Superior temporal gyrus (tissue), 1 donor: ENCODE measurements at regions not wholly inside any gene's neighbourhood (a gene's known extent, or its start where the extent isn't known, plus 50 kb on each side); places are given as distances from the start of the nearest gene placed in this dataset.

Experiments
- DNase-seq: peaks from one replicate; pipeline ENCODE4 v3.0.0-alpha.2; 2016; ENCODE audit errors: extremely low spot score

GRCh38 chr9:4435197-4435596, 55.1 kb upstream of the SLC1A1 start:
- DNase-seq, result no peak

GRCh38 chr9:4433379-4433778, 56.9 kb upstream of the SLC1A1 start:
- no peak for DNase-seq

GRCh38 chr9:4430432-4431261, 59.6 kb upstream of the SLC1A1 start:
- DNase-seq, result no peak

- DNase-seq, result no peak
Measured at GRCh38 chr9:4425319-4426045, 64.8 kb upstream of the SLC1A1 start.

- DNase-seq, result no peak
Measured at GRCh38 chr9:4424891-4425290, 65.4 kb upstream of the SLC1A1 start.

- DNase-seq, result no peak
Measured at GRCh38 chr9:4424038-4424437, 66.2 kb upstream of the SLC1A1 start.

GRCh38 chr9:4423207-4423610, 67.1 kb upstream of the SLC1A1 start:
- no peak for DNase-seq

- DNase-seq, result no peak
Measured at GRCh38 chr9:4422495-4422894, 67.8 kb upstream of the SLC1A1 start.

- DNase-seq, result no peak
Measured at GRCh38 chr9:4421847-4422246, 68.4 kb upstream of the SLC1A1 start.

GRCh38 chr9:4420351-4420750, 69.9 kb upstream of the SLC1A1 start:
- no peak for DNase-seq

- no peak for DNase-seq
Measured at GRCh38 chr9:4417578-4418325, 72.5 kb upstream of the SLC1A1 start.

GRCh38 chr9:4416467-4416866, 73.8 kb upstream of the SLC1A1 start:
- DNase-seq, result no peak

- DNase-seq, result no peak
Measured at GRCh38 chr9:4415281-4415680, 75.0 kb upstream of the SLC1A1 start.

GRCh38 chr9:4413856-4414255, 76.4 kb upstream of the SLC1A1 start:
- DNase-seq, result no peak

- DNase-seq, result no peak
Measured at GRCh38 chr9:4404156-4404555, 86.1 kb upstream of the SLC1A1 start.

- DNase-seq, result no peak
Measured at GRCh38 chr9:4402501-4402900, 87.8 kb upstream of the SLC1A1 start.

- no peak for DNase-seq
Measured at GRCh38 chr9:4400731-4401130, 89.5 kb upstream of the SLC1A1 start.

GRCh38 chr9:4397917-4398316, 92.4 kb upstream of the SLC1A1 start:
- no peak for DNase-seq

GRCh38 chr9:4393806-4394523, 94.1 kb upstream of the GLIS3 start:
- no peak for DNase-seq

- no peak for DNase-seq
Measured at GRCh38 chr9:4389755-4390154, 89.9 kb upstream of the GLIS3 start.

- DNase-seq, result no peak
Measured at GRCh38 chr9:4389003-4389402, 89.1 kb upstream of the GLIS3 start.

- DNase-seq, result no peak
Measured at GRCh38 chr9:4386819-4387218, 87.0 kb upstream of the GLIS3 start.
